Hematopoietic multipotent progenitor cell treated with erythropoietin and hydrocortisone succinate and interleukin-3 and kit ligand, for 4 days (in vitro differentiated cells): ENCODE measurements at regions not wholly inside any gene's neighbourhood (a gene's known extent, or its start where the extent isn't known, plus 50 kb on each side); places are given as distances from the start of the nearest gene placed in this dataset.
"Not testable (repeated sequence)": the region's sequence is repeated elsewhere in the genome, so short reads cannot be mapped to it uniquely, and the experiment has no call there.

ENCODE experiments used
- DNase-seq: peaks from one replicate; pipeline ENCODE4 v3.0.0-alpha.2; 2015

GRCh38 chr3:18185624-18186023 is 239.5 kb downstream of the SATB1 start:
- DNase-seq: no peak

GRCh38 chr3:18182923-18183322 is 242.2 kb downstream of the SATB1 start:
- not testable (repeated sequence) for DNase-seq

- DNase-seq: no peak
Observed at GRCh38 chr3:18179521-18179920, 245.6 kb downstream of the SATB1 start.

- no peak for DNase-seq
Observed at GRCh38 chr3:18177271-18177670, 247.9 kb downstream of the SATB1 start.

GRCh38 chr3:18173891-18174290 is 251.2 kb downstream of the SATB1 start:
- not testable (repeated sequence) for DNase-seq

GRCh38 chr3:18159681-18160080 is 265.5 kb downstream of the SATB1 start:
- no peak for DNase-seq

- DNase-seq: no peak
Observed at GRCh38 chr3:18153571-18154173, 271.5 kb downstream of the SATB1 start.

- DNase-seq: no peak
Observed at GRCh38 chr3:18151199-18151598, 273.9 kb downstream of the SATB1 start.

- DNase-seq: no peak
Observed at GRCh38 chr3:18149935-18150334, 275.2 kb downstream of the SATB1 start.

- DNase-seq: no peak
Observed at GRCh38 chr3:18149386-18149785, 275.8 kb downstream of the SATB1 start.

- no peak for DNase-seq
Observed at GRCh38 chr3:18144571-18144970, 280.6 kb downstream of the SATB1 start.

- DNase-seq: no peak
Observed at GRCh38 chr3:18143258-18143780, 281.8 kb downstream of the SATB1 start.

- DNase-seq: no peak
Observed at GRCh38 chr3:18137958-18138357, 287.2 kb downstream of the SATB1 start.

GRCh38 chr3:18135060-18135814 is 289.9 kb downstream of the SATB1 start:
- no peak for DNase-seq

GRCh38 chr3:18134386-18135059 is 290.6 kb downstream of the SATB1 start:
- peak; percentile 24 for DNase-seq

GRCh38 chr3:18132991-18133390 is 292.1 kb downstream of the SATB1 start:
- DNase-seq: no peak

- peak; percentile 82 for DNase-seq
Observed at GRCh38 chr3:18127859-18128681, 297.1 kb downstream of the SATB1 start.

- DNase-seq: peak; percentile 87
Observed at GRCh38 chr3:18127174-18127858, 297.8 kb downstream of the SATB1 start.

- no peak for DNase-seq
Observed at GRCh38 chr3:18126772-18127171, 298.4 kb downstream of the SATB1 start.

GRCh38 chr3:18124501-18124900 is 300.6 kb downstream of the SATB1 start:
- DNase-seq: no peak

- DNase-seq: no peak
Observed at GRCh38 chr3:18122264-18122663, 302.9 kb downstream of the SATB1 start.

- no peak for DNase-seq
Observed at GRCh38 chr3:18121020-18121419, 304.1 kb downstream of the SATB1 start.
